ENCODE measurements at regions not wholly inside any gene's neighbourhood (a gene's known extent, or its start where the extent isn't known, plus 50 kb on each side); places are given as distances from the start of the nearest gene placed in this dataset.
"Not testable (repeated sequence)": the region's sequence is repeated elsewhere in the genome, so short reads cannot be mapped to it uniquely, and the experiment has no call there.

- no peak overlapping the region for H3K4me3 ChIP-seq (ENCODE audit: low read depth in 1 of 5, low read length in 5 of 5)
- no peaks in the 10 kb centered on the region for H3K4me1 ChIP-seq (ENCODE audit: control insufficient read depth in 5 of 5, insufficient read depth in 5 of 5, low read length in 5 of 5)
- H3K27me3 ChIP-seq (ENCODE audit: control insufficient read depth in 5 of 5, insufficient read depth in 4 of 5, low read length in 5 of 5), result peaks cover 0 to 6% (median 0%) of the 10 kb centered on the region in 5 donors
- no peaks in the 10 kb centered on the region for H3K36me3 ChIP-seq (ENCODE audit: control insufficient read depth in 5 of 5, insufficient read depth in 5 of 5, low read length in 5 of 5)
- H3K27ac ChIP-seq (ENCODE audit: low read depth, low read length), result no peak overlapping the region
- H3K9ac ChIP-seq (ENCODE audit: low read length in 5 of 5), result no peak overlapping the region
- peaks cover 0 to 19% (median 9%) of the 10 kb centered on the region in 5 donors for H3K9me3 ChIP-seq (ENCODE audit: control insufficient read depth in 5 of 5, low read length in 5 of 5)
Measured at GRCh38 chr11:116339306-116340098, 433.3 kb downstream of the BUD13 start.

- H3K9ac ChIP-seq (ENCODE audit: low read length in 5 of 5); H3K36me3 ChIP-seq (ENCODE audit: control insufficient read depth in 5 of 5, insufficient read depth in 5 of 5, low read length in 5 of 5); H3K27ac ChIP-seq (ENCODE audit: low read depth, low read length); H3K4me3 ChIP-seq (ENCODE audit: low read depth in 1 of 5, low read length in 5 of 5); H3K27me3 ChIP-seq (ENCODE audit: control insufficient read depth in 5 of 5, insufficient read depth in 4 of 5, low read length in 5 of 5); H3K4me1 ChIP-seq (ENCODE audit: control insufficient read depth in 5 of 5, insufficient read depth in 5 of 5, low read length in 5 of 5): not testable (repeated sequence)
- peaks cover 0 to 19% (median 9%) of the 10 kb centered on the region in 5 donors for H3K9me3 ChIP-seq (ENCODE audit: control insufficient read depth in 5 of 5, low read length in 5 of 5)
Measured at GRCh38 chr11:116338500-116338899, 434.3 kb downstream of the BUD13 start.

- Histone ChIP-seq H3K9ac (ENCODE audit: low read length in 5 of 5) (no peak overlapping the region), H3K4me1 (ENCODE audit: control insufficient read depth in 5 of 5, insufficient read depth in 5 of 5, low read length in 5 of 5) (no peaks in the 10 kb centered on the region)
Measured at GRCh38 chr11:116336540-116336939, 436.2 kb downstream of the BUD13 start.

GRCh38 chr11:116335891-116336290, 436.9 kb downstream of the BUD13 start:
- H3K9me3 ChIP-seq (ENCODE audit: control insufficient read depth in 5 of 5, low read length in 5 of 5), result peaks cover 0 to 19% (median 9%) of the 10 kb centered on the region in 5 donors
- no peak overlapping the region for H3K4me3 ChIP-seq (ENCODE audit: low read depth in 1 of 5, low read length in 5 of 5)
- no peaks in the 10 kb centered on the region for H3K4me1 ChIP-seq (ENCODE audit: control insufficient read depth in 5 of 5, insufficient read depth in 5 of 5, low read length in 5 of 5)
- no peak overlapping the region for H3K9ac ChIP-seq (ENCODE audit: low read length in 5 of 5)
- H3K27me3 ChIP-seq (ENCODE audit: control insufficient read depth in 5 of 5, insufficient read depth in 4 of 5, low read length in 5 of 5), result peaks cover 0 to 6% (median 0%) of the 10 kb centered on the region in 5 donors
- H3K27ac ChIP-seq (ENCODE audit: low read depth, low read length), result no peak overlapping the region
- no peaks in the 10 kb centered on the region for H3K36me3 ChIP-seq (ENCODE audit: control insufficient read depth in 5 of 5, insufficient read depth in 5 of 5, low read length in 5 of 5)

More at GRCh38 chr11:116336540-116336939, 436.2 kb downstream of the BUD13 start:
- H3K27ac ChIP-seq (ENCODE audit: low read depth, low read length), result no peak overlapping the region
- H3K4me3 ChIP-seq (ENCODE audit: low read depth in 1 of 5, low read length in 5 of 5), result no peak overlapping the region
- peaks cover 0 to 19% (median 9%) of the 10 kb centered on the region in 5 donors for H3K9me3 ChIP-seq (ENCODE audit: control insufficient read depth in 5 of 5, low read length in 5 of 5)
- H3K27me3 ChIP-seq (ENCODE audit: control insufficient read depth in 5 of 5, insufficient read depth in 4 of 5, low read length in 5 of 5), result peaks cover 0 to 6% (median 0%) of the 10 kb centered on the region in 5 donors
- H3K36me3 ChIP-seq (ENCODE audit: control insufficient read depth in 5 of 5, insufficient read depth in 5 of 5, low read length in 5 of 5), result no peaks in the 10 kb centered on the region

GRCh38 chr11:116335078-116335477, 437.7 kb downstream of the BUD13 start:
- Histone ChIP-seq H3K4me1 (ENCODE audit: control insufficient read depth in 5 of 5, insufficient read depth in 5 of 5, low read length in 5 of 5) (no peaks in the 10 kb centered on the region), H3K4me3 (ENCODE audit: low read depth in 1 of 5, low read length in 5 of 5) (no peak overlapping the region), H3K27me3 (ENCODE audit: control insufficient read depth in 5 of 5, insufficient read depth in 4 of 5, low read length in 5 of 5) (peaks cover 0 to 6% (median 0%) of the 10 kb centered on the region in 5 donors), H3K9me3 (ENCODE audit: control insufficient read depth in 5 of 5, low read length in 5 of 5) (peaks cover 0 to 19% (median 9%) of the 10 kb centered on the region in 5 donors), H3K36me3 (ENCODE audit: control insufficient read depth in 5 of 5, insufficient read depth in 5 of 5, low read length in 5 of 5) (no peaks in the 10 kb centered on the region), H3K27ac (ENCODE audit: low read depth, low read length) (no peak overlapping the region), H3K9ac (ENCODE audit: low read length in 5 of 5) (no peak overlapping the region)

GRCh38 chr11:116334596-116334995, 438.2 kb downstream of the BUD13 start:
- Histone ChIP-seq H3K27ac (ENCODE audit: low read depth, low read length) (no peak overlapping the region), H3K4me1 (ENCODE audit: control insufficient read depth in 5 of 5, insufficient read depth in 5 of 5, low read length in 5 of 5) (no peaks in the 10 kb centered on the region), H3K4me3 (ENCODE audit: low read depth in 1 of 5, low read length in 5 of 5) (no peak overlapping the region), H3K9me3 (ENCODE audit: control insufficient read depth in 5 of 5, low read length in 5 of 5) (peaks cover 0 to 19% (median 9%) of the 10 kb centered on the region in 5 donors), H3K9ac (ENCODE audit: low read length in 5 of 5) (no peak overlapping the region), H3K36me3 (ENCODE audit: control insufficient read depth in 5 of 5, insufficient read depth in 5 of 5, low read length in 5 of 5) (no peaks in the 10 kb centered on the region), H3K27me3 (ENCODE audit: control insufficient read depth in 5 of 5, insufficient read depth in 4 of 5, low read length in 5 of 5) (peaks cover 0 to 6% (median 0%) of the 10 kb centered on the region in 5 donors)

GRCh38 chr11:116333001-116333535, 439.7 kb downstream of the BUD13 start:
- no peak overlapping the region for H3K4me3 ChIP-seq (ENCODE audit: low read depth in 1 of 5, low read length in 5 of 5)
- no peaks in the 10 kb centered on the region for H3K4me1 ChIP-seq (ENCODE audit: control insufficient read depth in 5 of 5, insufficient read depth in 5 of 5, low read length in 5 of 5)
- H3K27me3 ChIP-seq (ENCODE audit: control insufficient read depth in 5 of 5, insufficient read depth in 4 of 5, low read length in 5 of 5), result peaks cover 0 to 8% (median 0%) of the 10 kb centered on the region in 5 donors
- H3K27ac ChIP-seq (ENCODE audit: low read depth, low read length), result no peak overlapping the region
- H3K36me3 ChIP-seq (ENCODE audit: control insufficient read depth in 5 of 5, insufficient read depth in 5 of 5, low read length in 5 of 5), result no peaks in the 10 kb centered on the region
- no peak overlapping the region for H3K9ac ChIP-seq (ENCODE audit: low read length in 5 of 5)
- H3K9me3 ChIP-seq (ENCODE audit: control insufficient read depth in 5 of 5, low read length in 5 of 5), result peaks cover 0 to 16% (median 7%) of the 10 kb centered on the region in 5 donors

- Histone ChIP-seq H3K4me3 (ENCODE audit: low read depth in 1 of 5, low read length in 5 of 5) (no peak overlapping the region), H3K9me3 (ENCODE audit: control insufficient read depth in 5 of 5, low read length in 5 of 5) (peaks cover 0 to 12% (median 7%) of the 10 kb centered on the region in 5 donors), H3K27ac (ENCODE audit: low read depth, low read length) (no peak overlapping the region), H3K36me3 (ENCODE audit: control insufficient read depth in 5 of 5, insufficient read depth in 5 of 5, low read length in 5 of 5) (no peaks in the 10 kb centered on the region), H3K27me3 (ENCODE audit: control insufficient read depth in 5 of 5, insufficient read depth in 4 of 5, low read length in 5 of 5) (peaks cover 0 to 8% (median 0%) of the 10 kb centered on the region in 5 donors), H3K9ac (ENCODE audit: low read length in 5 of 5) (no peak overlapping the region), H3K4me1 (ENCODE audit: control insufficient read depth in 5 of 5, insufficient read depth in 5 of 5, low read length in 5 of 5) (no peaks in the 10 kb centered on the region)
Measured at GRCh38 chr11:116332391-116332790, 440.4 kb downstream of the BUD13 start.

GRCh38 chr11:116331381-116331780, 441.4 kb downstream of the BUD13 start:
- Histone ChIP-seq H3K9ac (ENCODE audit: low read length in 5 of 5) (no peak overlapping the region), H3K27ac (ENCODE audit: low read depth, low read length) (no peak overlapping the region), H3K4me3 (ENCODE audit: low read depth in 1 of 5, low read length in 5 of 5) (no peak overlapping the region), H3K4me1 (ENCODE audit: control insufficient read depth in 5 of 5, insufficient read depth in 5 of 5, low read length in 5 of 5) (no peaks in the 10 kb centered on the region), H3K9me3 (ENCODE audit: control insufficient read depth in 5 of 5, low read length in 5 of 5) (peaks cover 0 to 3% (median 0%) of the 10 kb centered on the region in 5 donors), H3K27me3 (ENCODE audit: control insufficient read depth in 5 of 5, insufficient read depth in 4 of 5, low read length in 5 of 5) (peaks cover 0 to 8% (median 0%) of the 10 kb centered on the region in 5 donors), H3K36me3 (ENCODE audit: control insufficient read depth in 5 of 5, insufficient read depth in 5 of 5, low read length in 5 of 5) (no peaks in the 10 kb centered on the region)

- H3K27ac ChIP-seq (ENCODE audit: low read depth, low read length), result no peak overlapping the region
- H3K36me3 ChIP-seq (ENCODE audit: control insufficient read depth in 5 of 5, insufficient read depth in 5 of 5, low read length in 5 of 5), result no peaks in the 10 kb centered on the region
- H3K4me3 ChIP-seq (ENCODE audit: low read depth in 1 of 5, low read length in 5 of 5), result no peak overlapping the region
- H3K9me3 ChIP-seq (ENCODE audit: control insufficient read depth in 5 of 5, low read length in 5 of 5), result no peaks in the 10 kb centered on the region
- no peaks in the 10 kb centered on the region for H3K4me1 ChIP-seq (ENCODE audit: control insufficient read depth in 5 of 5, insufficient read depth in 5 of 5, low read length in 5 of 5)
- H3K9ac ChIP-seq (ENCODE audit: low read length in 5 of 5), result no peak overlapping the region
- peaks cover 0 to 5% (median 0%) of the 10 kb centered on the region in 5 donors for H3K27me3 ChIP-seq (ENCODE audit: control insufficient read depth in 5 of 5, insufficient read depth in 4 of 5, low read length in 5 of 5)
Measured at GRCh38 chr11:116330439-116331185, 442.2 kb downstream of the BUD13 start.
